Pancreas (tissue), 10 donors: ENCODE measurements at regions not wholly inside any gene's neighbourhood (a gene's known extent, or its start where the extent isn't known, plus 50 kb on each side); places are given as distances from the start of the nearest gene placed in this dataset.

Experiments
- ATAC-seq, 4 donors: fragments of 200-7000 bp; cut with Tn5 transposase; one replicate each; pipeline versions ENCODE4 v1.8.0 to v1.9.1; 2020; ENCODE audit warnings: mild to moderate bottlenecking in 4 of 4, moderate library complexity in 4 of 4
- DNase-seq, 6 donors: peaks; one replicate each; pipeline ENCODE4 v3.0.0-alpha.2; 2020
- FAIRE-seq: peaks from 2 replicates; lab custom pipeline; 2012; peaks lifted over from hg19 to GRCh38; lab: Jason Lieb, UNC
- H3K27ac ChIP-seq, 4 donors: fragments of 200-600 bp; sonication (generic); 1 replicate in 3 of 4; 2 replicates in 1 of 4; pipeline versions ENCODE4 v1.5.0 to v1.8.0; 2020
- H3K27me3 ChIP-seq, 4 donors: fragments of 200-600 bp; one replicate each; pipeline ENCODE4 v1.8.0; 2021
- H3K36me3 ChIP-seq, 3 donors: fragments of 200-600 bp; sonication (generic) in 1 of 3; one replicate each; pipeline versions ENCODE4 v1.5.0 to v1.8.0; 2020 to 2021
- H3K4me1 ChIP-seq, 3 donors: fragments of 200-600 bp; one replicate each; pipeline ENCODE4 v1.8.0; 2021
- H3K4me3 ChIP-seq, 4 donors: fragments of 200-600 bp; sonication (generic) in 2 of 4; one replicate each; pipeline versions ENCODE4 v1.5.0 to v1.8.0; 2020 to 2021
- H3K9me3 ChIP-seq, 4 donors: fragments of 200-600 bp; one replicate each; pipeline ENCODE4 v1.8.0; 2021
- WGBS, 2 donors: extraction: QIAGEN DNeasy Blood & Tissue Kit; methylation state at CpG; one replicate each; pipeline ENCODE4 v1.1.7; 2013; 5-methylcytosine and 5-hydroxymethylcytosine counted together
- intact Hi-C, 3 donors: fragments of 100-400 bp; cut with DNase I; formaldehyde crosslinking; loops; one replicate each; pipeline versions ENCODE4 v1.11.1 to v1.14.2; 2022
- TF ChIP-seq, protein P1 (sequence below), 4 donors: fragments of 200-600 bp; sonication (generic) in 3 of 4; IDR thresholded peaks; one replicate each; pipeline versions ENCODE4 v1.5.0 to v1.8.0; 2021; ENCODE audit warnings: antibody characterized with exemption in 4 of 4
- donor health status: healthy with polysubstance abuse.
- donor health status: DM: no; HTN: no; CAD: no; lungs with moderate emphysema.
- donor health status: DM: no; HTN: no; CAD: no.
- donor health status: control.
- donor health status: control.
- donor health status: Bipolar disorder and iron deficiency.
- donor health status: DM: yes; HTN: yes; CAD: no.
- donor health status: DM: no; HTN: no; CAD: no.
- donor health status: DM: no; HTN: no; CAD: no.
- donor health status: DM: yes; HTN: yes; CAD: no.

DNA sequence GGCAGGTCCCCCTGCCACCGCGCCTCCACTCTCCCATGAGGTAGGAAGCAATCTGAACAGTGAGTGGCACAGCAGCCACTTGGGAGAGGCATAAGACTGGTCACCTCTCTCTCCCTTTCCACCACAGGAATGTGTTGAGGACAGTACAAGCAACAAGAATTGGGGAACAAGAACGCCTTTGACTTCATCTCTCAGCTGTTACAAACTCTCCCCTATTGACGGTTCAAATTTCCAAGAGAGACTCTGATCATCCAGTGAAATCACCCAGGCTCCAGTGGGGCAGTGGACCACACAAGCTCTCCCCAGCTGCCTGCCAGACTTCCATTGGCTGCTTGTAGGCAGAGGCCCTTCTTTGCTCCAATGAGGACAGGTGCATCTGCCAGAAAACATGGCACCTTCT, 249.9 kb upstream of the JUN start:
- no peak for FAIRE-seq
- no peak for DNase-seq
- H3K4me3 ChIP-seq = no peak overlapping the region
- intact Hi-C loops = no loop called here
- no peaks in the 10 kb centered on the region for H3K4me1 ChIP-seq
- no peaks in the 10 kb centered on the region for H3K9me3 ChIP-seq
- no peak for ATAC-seq
- TF ChIP-seq, protein P1, sequence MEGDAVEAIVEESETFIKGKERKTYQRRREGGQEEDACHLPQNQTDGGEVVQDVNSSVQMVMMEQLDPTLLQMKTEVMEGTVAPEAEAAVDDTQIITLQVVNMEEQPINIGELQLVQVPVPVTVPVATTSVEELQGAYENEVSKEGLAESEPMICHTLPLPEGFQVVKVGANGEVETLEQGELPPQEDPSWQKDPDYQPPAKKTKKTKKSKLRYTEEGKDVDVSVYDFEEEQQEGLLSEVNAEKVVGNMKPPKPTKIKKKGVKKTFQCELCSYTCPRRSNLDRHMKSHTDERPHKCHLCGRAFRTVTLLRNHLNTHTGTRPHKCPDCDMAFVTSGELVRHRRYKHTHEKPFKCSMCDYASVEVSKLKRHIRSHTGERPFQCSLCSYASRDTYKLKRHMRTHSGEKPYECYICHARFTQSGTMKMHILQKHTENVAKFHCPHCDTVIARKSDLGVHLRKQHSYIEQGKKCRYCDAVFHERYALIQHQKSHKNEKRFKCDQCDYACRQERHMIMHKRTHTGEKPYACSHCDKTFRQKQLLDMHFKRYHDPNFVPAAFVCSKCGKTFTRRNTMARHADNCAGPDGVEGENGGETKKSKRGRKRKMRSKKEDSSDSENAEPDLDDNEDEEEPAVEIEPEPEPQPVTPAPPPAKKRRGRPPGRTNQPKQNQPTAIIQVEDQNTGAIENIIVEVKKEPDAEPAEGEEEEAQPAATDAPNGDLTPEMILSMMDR (IDR thresholded peaks at IDR 0.05) = no peak
- 93 to 96% methylated on average over 4 of the region's 4 CpGs for WGBS, 2 donors
- H3K36me3 ChIP-seq = no peaks in the 10 kb centered on the region
- no peak overlapping the region for H3K27ac ChIP-seq
- H3K27me3 ChIP-seq = no peaks in the 10 kb centered on the region

DNA sequence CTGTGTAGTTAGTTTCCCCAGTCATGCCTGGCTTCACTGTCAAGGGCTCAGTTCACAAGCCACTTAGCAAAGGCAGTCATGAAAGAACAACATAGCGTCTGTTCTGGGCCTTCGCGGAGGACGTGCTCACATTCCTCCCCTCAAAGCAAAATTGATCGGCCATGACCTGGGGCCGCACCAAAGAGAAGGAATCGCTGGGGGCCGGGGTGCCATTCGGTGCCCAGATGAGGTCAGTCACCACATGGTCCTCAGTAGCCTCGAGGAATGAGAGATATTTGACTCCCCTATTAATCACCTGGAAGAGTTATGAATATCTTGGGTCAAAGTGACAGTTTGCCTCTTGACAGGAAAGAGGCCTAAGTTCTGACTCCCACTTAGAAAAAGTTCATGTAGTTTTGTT, 251.1 kb upstream of the JUN start:
- intact Hi-C loops = no loop called here
- no peaks in the 10 kb centered on the region for H3K9me3 ChIP-seq
- H3K27me3 ChIP-seq = no peaks in the 10 kb centered on the region
- ATAC-seq = no peak
- 69% methylated on average over 10 of the region's 10 CpGs for WGBS, 2 donors
- no peak for DNase-seq
- TF ChIP-seq, protein P1 (IDR thresholded peaks at IDR 0.05) = no peak
- no peaks in the 10 kb centered on the region for H3K36me3 ChIP-seq
- no peaks in the 10 kb centered on the region for H3K4me1 ChIP-seq
- no peak for FAIRE-seq
- H3K27ac ChIP-seq = no peak overlapping the region
- no peak overlapping the region for H3K4me3 ChIP-seq

DNA sequence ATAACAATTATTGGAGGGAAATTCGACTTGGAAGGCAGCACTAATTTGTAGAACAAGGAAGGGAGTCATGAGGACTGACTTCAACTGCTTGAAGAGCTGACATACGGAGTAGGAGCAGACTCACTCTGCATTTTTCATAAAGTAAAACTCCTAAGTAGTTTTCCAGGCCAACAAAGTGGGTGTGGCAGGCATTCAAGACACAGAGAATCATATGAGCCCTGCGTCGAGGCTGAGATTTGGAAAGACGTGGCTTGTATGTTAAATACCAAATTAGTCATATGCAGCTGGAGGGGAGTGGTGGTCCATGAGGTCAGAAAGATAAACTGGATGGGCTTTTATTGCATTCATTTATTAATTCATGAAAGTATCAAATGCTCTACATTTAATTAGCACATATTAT, 255.7 kb upstream of the JUN start:
- Histone ChIP-seq H3K27ac (no peak overlapping the region), H3K27me3 (no peaks in the 10 kb centered on the region), H3K4me3 (no peak overlapping the region), H3K9me3 (no peaks in the 10 kb centered on the region), H3K36me3 (no peaks in the 10 kb centered on the region), H3K4me1 (peaks cover 0 to 1% (median 0%) of the 10 kb centered on the region in 3 donors)
- ATAC-seq = no peak
- no peak for DNase-seq
- FAIRE-seq = no peak
- intact Hi-C loops = no loop called here
- 87 to 92% methylated on average over 5 of the region's 5 CpGs for WGBS, 2 donors
- TF ChIP-seq, protein P1 (IDR thresholded peaks at IDR 0.05) = no peak

DNA sequence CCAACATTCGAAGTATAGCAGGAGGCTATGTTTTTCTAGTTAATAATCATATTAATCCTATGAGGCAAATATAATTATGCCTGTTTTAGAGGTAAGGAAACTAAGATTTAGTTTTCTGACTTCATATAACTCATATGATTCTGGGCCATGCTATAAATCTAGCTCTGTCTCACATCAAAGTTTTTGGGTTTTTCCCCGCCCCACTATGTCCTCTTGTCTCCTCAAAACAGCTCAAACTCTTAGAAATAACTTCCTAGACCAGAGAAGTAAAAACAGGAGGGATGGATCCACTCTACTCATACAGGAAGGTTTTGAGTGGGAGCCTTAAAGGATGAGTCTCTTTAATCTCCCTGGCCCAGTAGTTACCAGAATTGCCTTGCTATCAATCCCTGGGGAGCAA, 256.4 kb upstream of the FGGY start:
- no peaks in the 10 kb centered on the region for H3K27me3 ChIP-seq
- ATAC-seq = no peak
- TF ChIP-seq, protein P1 (IDR thresholded peaks at IDR 0.05) = no peak
- FAIRE-seq = no peak
- WGBS, 2 donors = 82 to 87% methylated on average over 2 of the region's 2 CpGs
- H3K4me1 ChIP-seq = peaks cover 0 to 7% (median 0%) of the 10 kb centered on the region in 3 donors
- H3K36me3 ChIP-seq = no peaks in the 10 kb centered on the region
- H3K27ac ChIP-seq = no peak overlapping the region
- H3K4me3 ChIP-seq = no peak overlapping the region
- H3K9me3 ChIP-seq = no peaks in the 10 kb centered on the region
- intact Hi-C loops = loop anchor here in 1 of 3 donors (10.0 kb wide), 1 partner anchor 56 kb away; no protein-coding TSS in a partner anchor
- DNase-seq = no peak

DNA sequence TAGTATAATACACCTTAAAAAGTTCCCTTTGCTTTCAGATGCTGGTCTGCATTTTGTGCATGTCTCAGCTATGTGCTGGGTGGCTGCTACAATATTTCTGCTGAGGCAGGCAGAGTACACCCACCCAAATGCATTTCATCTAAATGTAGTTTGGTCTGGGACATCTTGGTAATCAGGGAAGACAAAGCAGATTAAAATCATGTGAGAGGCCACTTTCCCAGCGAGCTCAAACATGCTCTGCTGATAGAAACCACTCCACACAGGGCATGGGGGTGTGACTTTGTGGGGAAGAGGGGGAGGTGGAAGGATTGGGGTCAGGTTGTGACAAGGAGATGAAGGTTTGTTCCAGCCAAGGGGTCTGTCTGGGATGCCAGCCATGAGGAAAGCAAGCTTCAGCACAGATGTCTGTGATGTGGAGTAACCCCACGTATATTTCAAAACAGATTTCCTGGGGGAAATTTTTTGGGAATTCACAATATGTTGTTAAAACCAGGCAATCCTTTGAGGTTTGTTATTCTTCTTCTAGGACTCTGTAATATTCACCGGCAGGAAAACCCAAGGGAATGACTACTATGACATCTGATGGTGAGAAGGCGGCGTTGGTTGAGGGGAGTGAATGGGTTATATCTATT, 255.1 kb upstream of the FGGY start:
- H3K4me3 ChIP-seq = no peak overlapping the region
- H3K4me1 ChIP-seq = peaks cover 0 to 7% (median 0%) of the 10 kb centered on the region in 3 donors
- intact Hi-C loops = loop anchor here in 1 of 3 donors (10.0 kb wide), 1 partner anchor 57 kb away; no protein-coding TSS in a partner anchor
- H3K27ac ChIP-seq = no peak overlapping the region
- H3K27me3 ChIP-seq = no peaks in the 10 kb centered on the region
- no peaks in the 10 kb centered on the region for H3K36me3 ChIP-seq
- H3K9me3 ChIP-seq = no peaks in the 10 kb centered on the region
- FAIRE-seq (no peak), ATAC-seq (peak in 2 of 4 donors; percentile 10 to 11), DNase-seq (no peak)
- WGBS, 2 donors = 86 to 89% methylated on average over 5 of the region's 5 CpGs
- TF ChIP-seq, protein P1 (IDR thresholded peaks at IDR 0.05) = no peak
